Activated T-cell treated with anti-CD3 and anti-CD28 coated beads, Interleukin-2, amount 50 U/mL, for 24 hours (primary cell): ENCODE measurements at regions not wholly inside any gene's neighbourhood (a gene's known extent, or its start where the extent isn't known, plus 50 kb on each side); places are given as distances from the start of the nearest gene placed in this dataset.

ENCODE experiments used
- DNase-seq: peaks from one replicate; pipeline ENCODE4 v3.0.0-alpha.2; 2020
- H3K27ac Mint-ChIP-seq: 2 replicates; pipeline ENCODE4 v1.8.0; 2020; ENCODE audit warnings: mild to moderate bottlenecking, mixed read lengths
- H3K27me3 Mint-ChIP-seq: 2 replicates; pipeline ENCODE4 v1.8.0; 2020; ENCODE audit warnings: mixed read lengths
- H3K36me3 Mint-ChIP-seq: 2 replicates; pipeline ENCODE4 v1.8.0; 2020; ENCODE audit warnings: low read depth, mixed read lengths
- H3K4me1 Mint-ChIP-seq: 2 replicates; pipeline ENCODE4 v1.8.0; 2020; ENCODE audit warnings: low read depth, mixed read lengths
- H3K4me3 Mint-ChIP-seq: 2 replicates; pipeline ENCODE4 v1.8.0; 2020; ENCODE audit warnings: mild to moderate bottlenecking, moderate library complexity, mixed read lengths
- H3K9me3 Mint-ChIP-seq: 2 replicates; pipeline ENCODE4 v1.8.0; 2020; ENCODE audit warnings: mixed read lengths

DNA sequence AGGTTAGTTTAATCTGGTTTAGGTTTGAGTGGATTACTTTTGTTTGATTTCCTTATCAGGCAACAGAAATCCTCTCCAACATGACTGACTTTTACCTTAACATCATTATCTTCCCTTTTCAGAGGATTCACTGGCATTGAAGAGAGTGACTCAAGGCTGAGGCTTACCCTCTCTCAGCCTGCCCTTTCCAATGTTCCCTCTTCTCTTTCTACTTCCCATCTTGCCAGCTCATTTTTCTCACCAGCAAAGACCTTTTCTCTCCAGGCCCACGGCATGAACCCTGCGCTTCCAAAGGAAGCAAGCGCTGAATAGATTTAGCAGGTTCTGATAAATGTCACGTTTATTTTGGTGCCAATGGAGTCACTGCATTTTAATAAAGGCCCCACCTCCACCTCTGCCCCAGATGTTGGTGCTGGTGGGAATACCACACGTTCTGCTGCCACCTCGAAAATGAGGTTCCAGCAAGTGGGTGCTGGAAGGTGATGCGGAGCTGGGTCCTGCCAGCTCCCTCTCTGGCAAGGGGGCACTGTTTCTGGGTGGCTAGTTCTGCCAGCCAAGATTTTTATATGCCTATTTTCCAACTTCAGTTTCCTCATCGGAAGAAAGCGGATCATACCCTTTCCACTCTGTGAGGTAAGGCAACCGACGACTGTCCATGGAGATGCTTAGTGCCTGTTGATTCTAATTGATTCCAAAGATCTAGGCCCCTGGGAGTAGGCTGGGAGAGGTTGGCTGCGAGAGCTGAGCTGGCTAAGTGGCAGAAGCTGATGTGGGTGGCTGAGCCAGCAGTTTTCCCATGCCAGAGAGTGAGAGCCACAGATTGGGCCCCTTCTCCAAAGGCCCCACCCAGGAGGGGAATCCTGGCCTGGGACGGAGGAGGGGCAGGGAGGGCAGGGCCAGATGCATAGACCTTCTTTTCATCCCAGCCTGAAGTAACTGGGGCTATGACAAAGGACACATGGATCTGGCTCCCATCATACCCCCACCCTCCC, 87.7 kb upstream of the MAFB start:
- H3K27ac Mint-ChIP-seq: no peak overlapping the region
- peaks cover 4% of the 10 kb centered on the region for H3K27me3 Mint-ChIP-seq
- no peaks in the 10 kb centered on the region for H3K9me3 Mint-ChIP-seq
- H3K36me3 Mint-ChIP-seq: no peaks in the 10 kb centered on the region
- no peak for DNase-seq
- H3K4me1 Mint-ChIP-seq: peaks cover 3% of the 10 kb centered on the region
- H3K4me3 Mint-ChIP-seq: no peak overlapping the region

DNA sequence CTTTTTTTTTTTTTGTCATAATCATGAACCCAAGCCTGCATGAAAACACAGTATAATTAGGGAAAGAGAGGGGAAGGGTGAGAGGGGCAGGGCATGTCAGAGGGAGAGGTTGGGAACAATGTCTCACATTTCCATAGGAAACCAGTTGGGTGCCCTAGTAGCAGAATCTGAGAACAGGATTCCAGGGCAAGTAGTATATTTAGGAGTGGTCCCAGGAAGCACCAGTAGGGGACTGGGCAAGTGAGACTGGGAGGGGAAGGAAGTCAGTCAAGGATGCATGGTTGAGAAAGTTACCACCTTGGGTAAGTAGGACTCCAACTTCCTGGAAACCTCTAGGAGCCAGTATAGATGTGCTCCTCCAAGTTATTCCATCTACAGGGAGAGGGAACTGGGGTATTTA, 88.6 kb upstream of the MAFB start:
- Mint-ChIP-seq H3K9me3 (no peaks in the 10 kb centered on the region), H3K36me3 (no peaks in the 10 kb centered on the region), H3K27ac (no peak overlapping the region), H3K4me3 (no peak overlapping the region), H3K4me1 (peaks cover 3% of the 10 kb centered on the region), H3K27me3 (peaks cover 4% of the 10 kb centered on the region)
- no peak for DNase-seq

DNA sequence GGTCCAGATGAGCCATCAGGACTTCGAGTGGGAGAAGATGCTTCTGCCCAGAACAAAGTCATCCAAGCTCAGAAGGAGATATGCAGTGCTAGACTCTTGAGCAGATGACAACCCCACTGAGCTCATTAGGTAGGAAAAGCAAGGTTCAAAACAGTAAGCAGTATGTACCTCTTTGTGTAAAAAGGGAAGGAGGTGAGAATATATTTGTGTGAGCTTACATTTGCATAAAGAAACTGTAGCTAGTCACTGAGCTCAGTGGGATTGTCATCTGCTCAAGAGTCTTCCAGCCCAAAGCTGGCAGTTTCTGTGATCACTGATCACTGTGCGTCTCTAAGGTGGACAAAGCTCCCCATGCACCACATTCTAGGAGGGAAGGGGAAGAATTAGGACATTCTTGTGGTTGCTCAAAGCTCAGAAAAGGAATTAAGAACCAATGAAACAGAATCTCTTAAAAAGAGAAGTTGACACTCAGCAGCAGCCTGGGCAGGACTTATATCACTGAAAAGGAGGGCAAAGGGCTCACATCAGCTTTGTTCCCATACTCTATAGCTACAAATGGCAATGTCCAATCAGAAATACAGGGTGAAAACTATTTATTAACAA, 90.0 kb upstream of the MAFB start:
- Mint-ChIP-seq H3K4me3 (no peak overlapping the region), H3K4me1 (peaks cover 3% of the 10 kb centered on the region), H3K9me3 (no peaks in the 10 kb centered on the region), H3K27me3 (peaks cover 6% of the 10 kb centered on the region), H3K27ac (no peak overlapping the region), H3K36me3 (no peaks in the 10 kb centered on the region)
- no peak for DNase-seq

DNA sequence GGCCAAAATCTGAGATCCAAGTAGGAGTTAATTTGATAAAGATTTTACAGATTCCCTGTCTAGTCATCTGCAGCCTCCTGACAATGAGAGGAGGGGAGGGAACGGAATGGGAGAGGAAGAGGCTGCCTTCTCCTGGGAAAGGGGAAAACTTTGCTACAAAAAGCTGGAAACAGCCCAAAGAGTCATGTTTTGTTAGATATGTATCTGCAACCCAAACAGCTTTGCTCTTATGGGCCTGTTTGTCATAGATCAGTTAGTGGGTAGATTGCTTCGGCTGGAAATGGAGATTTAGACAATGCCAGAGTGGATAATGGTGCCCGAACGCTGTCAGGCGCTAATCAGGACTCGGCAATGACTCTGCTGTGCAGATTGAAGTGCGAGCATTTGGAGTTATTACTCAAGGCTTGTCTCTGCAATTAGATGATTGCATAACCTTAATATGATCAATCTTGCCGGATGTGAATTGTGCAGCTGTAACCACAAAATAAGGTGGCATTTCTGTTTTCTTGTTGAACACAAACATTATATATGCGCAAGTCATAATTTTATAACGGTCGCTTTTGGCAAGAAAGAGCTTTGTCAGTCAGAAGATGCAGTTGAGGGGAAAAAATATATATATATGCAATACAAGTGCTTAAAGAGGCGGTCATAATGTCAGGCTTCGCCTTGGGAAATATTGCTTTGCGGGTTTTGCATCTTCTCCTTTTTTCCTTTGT, 92.4 kb upstream of the MAFB start:
- H3K36me3 Mint-ChIP-seq: no peaks in the 10 kb centered on the region
- H3K27ac Mint-ChIP-seq: no peak overlapping the region
- peaks cover 9% of the 10 kb centered on the region for H3K27me3 Mint-ChIP-seq
- peaks cover 3% of the 10 kb centered on the region for H3K9me3 Mint-ChIP-seq
- no peak for DNase-seq
- no peak overlapping the region for H3K4me3 Mint-ChIP-seq
- no peaks in the 10 kb centered on the region for H3K4me1 Mint-ChIP-seq

DNA sequence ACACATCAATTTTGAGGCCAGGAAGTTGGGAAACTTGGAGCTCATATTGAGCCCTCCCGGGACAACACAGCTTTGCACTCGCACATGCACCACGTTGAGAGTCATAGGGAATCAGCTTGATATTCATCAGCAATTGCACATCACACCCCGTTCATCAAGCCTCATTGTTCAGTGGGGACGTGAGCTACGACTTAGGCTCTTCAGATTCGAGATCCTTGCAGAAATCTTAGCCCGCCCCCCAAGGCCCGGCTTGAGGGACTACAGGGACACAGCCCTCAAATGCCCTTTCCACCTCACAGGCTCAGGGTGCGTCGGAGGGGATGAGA, 93.0 kb upstream of the MAFB start:
- Mint-ChIP-seq H3K4me1 (no peaks in the 10 kb centered on the region), H3K27ac (no peak overlapping the region), H3K36me3 (no peaks in the 10 kb centered on the region), H3K9me3 (peaks cover 3% of the 10 kb centered on the region), H3K27me3 (peaks cover 13% of the 10 kb centered on the region), H3K4me3 (no peak overlapping the region)
- DNase-seq: no peak

DNA sequence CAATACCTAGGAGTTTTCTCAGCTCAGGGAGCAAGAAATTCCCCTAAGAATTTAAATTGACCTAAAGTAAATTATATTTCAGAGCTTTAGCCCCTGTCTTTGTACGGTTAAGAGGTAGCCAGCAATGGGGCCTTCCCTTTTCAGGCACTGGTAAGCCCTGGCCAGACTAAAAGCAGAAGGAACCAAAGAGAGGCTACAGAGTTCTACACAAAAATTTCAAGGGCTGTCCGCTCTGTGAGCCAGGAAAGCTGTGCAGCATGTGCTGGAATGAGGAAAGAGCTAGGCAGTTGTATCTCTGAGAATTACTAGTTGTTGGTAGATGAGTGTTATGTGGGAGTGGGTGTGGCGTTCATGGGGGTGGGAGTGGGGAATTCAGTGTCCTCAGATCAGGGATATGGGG, 96.3 kb upstream of the MAFB start:
- Mint-ChIP-seq H3K4me3 (no peak overlapping the region), H3K4me1 (no peaks in the 10 kb centered on the region), H3K27ac (no peak overlapping the region)

DNA sequence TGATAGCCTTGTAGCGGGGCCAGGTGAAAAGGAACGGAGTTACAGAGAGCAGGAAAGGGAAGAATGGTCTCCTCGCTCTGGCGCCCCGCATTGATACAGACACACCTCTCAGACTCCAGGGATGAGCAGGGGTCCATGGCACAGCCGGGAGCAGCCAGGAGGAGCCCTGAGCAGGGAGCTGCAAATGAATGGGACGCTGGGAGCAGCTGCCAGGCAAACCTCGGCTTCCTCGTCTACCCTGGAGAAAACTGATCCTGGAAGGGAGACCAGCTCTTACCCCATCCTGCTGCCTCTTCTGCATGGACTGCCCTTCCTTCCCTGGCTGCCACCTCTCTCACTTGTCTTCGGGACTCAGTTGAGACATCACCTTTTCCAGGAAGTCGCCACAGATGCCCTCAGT, 97.3 kb upstream of the MAFB start:
- Mint-ChIP-seq H3K27ac (no peak overlapping the region), H3K4me1 (no peaks in the 10 kb centered on the region), H3K36me3 (no peaks in the 10 kb centered on the region), H3K4me3 (no peak overlapping the region), H3K9me3 (peaks cover 3% of the 10 kb centered on the region), H3K27me3 (peaks cover 9% of the 10 kb centered on the region)
- no peak for DNase-seq

More for the DNA sequence above, 96.3 kb upstream of the MAFB start:
- peaks cover 9% of the 10 kb centered on the region for H3K27me3 Mint-ChIP-seq
- peaks cover 3% of the 10 kb centered on the region for H3K9me3 Mint-ChIP-seq
- DNase-seq: no peak
- no peaks in the 10 kb centered on the region for H3K36me3 Mint-ChIP-seq

DNA sequence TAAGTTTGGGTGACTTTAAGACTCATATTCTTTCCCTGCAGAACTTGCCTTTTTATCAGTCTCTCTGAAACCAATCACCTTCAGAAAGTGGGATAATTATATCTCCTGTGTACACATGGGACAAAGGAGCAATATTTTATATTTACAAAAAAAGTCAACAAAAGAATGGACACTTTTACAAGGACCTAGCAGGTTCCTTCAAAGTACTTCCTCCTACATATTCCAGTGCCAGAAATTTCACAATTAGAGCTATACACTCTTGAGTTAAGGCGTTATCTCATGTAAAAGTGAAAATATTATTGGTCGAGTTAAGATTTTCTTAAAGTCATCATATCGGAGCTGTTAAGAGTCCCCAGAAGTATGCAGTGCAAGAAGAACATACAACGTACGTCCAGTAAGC, 98.9 kb upstream of the MAFB start:
- Mint-ChIP-seq H3K4me1 (no peaks in the 10 kb centered on the region), H3K27ac (no peak overlapping the region), H3K27me3 (peaks cover 9% of the 10 kb centered on the region), H3K4me3 (no peak overlapping the region), H3K36me3 (no peaks in the 10 kb centered on the region), H3K9me3 (peaks cover 3% of the 10 kb centered on the region)
- no peak for DNase-seq

DNA sequence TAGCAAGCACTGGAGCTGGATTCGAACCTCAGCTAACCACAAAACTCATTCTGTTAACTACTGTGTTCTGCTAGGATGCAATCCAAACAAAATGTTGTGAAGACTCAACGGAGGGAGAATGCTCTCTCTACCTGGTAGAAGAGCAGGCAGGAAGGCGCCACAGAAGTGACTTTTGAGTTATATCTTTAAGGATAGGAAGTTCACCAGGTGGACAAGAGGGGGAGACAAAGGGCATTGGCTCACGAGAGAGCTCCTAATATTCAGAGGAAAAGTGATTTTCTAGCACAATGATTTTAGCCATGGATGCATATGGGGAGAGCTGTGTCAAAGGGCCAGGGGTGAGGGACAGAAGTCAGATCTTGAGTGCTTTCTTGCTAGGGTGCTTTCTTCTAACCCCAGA, 108.4 kb upstream of the MAFB start:
- Mint-ChIP-seq H3K27ac (no peak overlapping the region), H3K4me1 (no peaks in the 10 kb centered on the region), H3K4me3 (no peak overlapping the region), H3K9me3 (no peaks in the 10 kb centered on the region), H3K36me3 (no peaks in the 10 kb centered on the region), H3K27me3 (peaks cover 9% of the 10 kb centered on the region)
- no peak for DNase-seq

DNA sequence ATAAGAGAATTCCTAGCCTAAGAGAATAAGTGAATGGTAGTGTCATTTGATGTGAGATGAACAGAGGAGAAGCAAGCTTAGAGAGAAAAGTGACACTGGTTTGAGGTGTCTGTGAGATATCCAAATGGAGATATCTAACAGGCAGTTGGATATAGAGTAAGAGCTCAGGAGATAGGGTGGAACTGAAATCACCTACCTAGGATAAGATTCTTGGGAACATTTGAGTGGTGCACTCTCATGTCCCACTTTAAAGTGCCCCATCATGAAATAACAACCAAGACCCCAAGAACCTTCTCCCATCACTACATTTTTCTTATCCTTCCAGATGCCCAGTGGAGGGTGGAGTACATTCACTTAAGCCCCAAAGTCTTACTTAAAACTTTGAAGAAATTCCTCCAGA, 109.0 kb upstream of the MAFB start:
- DNase-seq: no peak
- Mint-ChIP-seq H3K4me1 (no peaks in the 10 kb centered on the region), H3K27me3 (peaks cover 9% of the 10 kb centered on the region), H3K27ac (no peak overlapping the region), H3K4me3 (no peak overlapping the region), H3K9me3 (no peaks in the 10 kb centered on the region), H3K36me3 (no peaks in the 10 kb centered on the region)

DNA sequence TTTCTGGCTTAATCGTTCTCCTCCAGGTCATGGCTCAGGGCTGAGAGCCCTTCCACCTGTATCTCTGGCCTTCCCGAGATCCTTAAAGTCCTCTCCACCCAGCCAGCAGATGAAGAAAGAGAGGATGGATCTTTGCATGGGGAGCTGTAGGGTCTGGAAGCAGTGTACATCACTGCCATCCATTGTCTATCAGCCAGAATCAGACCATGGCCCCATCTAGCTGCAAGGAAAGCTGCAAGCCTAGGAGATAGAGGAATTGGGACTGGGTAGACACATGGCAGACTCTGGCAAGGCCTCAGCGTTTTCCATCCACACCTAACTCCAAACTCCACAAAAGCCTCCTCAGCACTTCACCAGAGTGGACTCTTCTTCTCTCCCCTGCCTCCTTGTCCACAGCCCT, 113.8 kb upstream of the MAFB start:
- Mint-ChIP-seq H3K36me3 (no peaks in the 10 kb centered on the region), H3K4me1 (no peaks in the 10 kb centered on the region), H3K27me3 (peaks cover 11% of the 10 kb centered on the region), H3K4me3 (no peak overlapping the region), H3K9me3 (no peaks in the 10 kb centered on the region), H3K27ac (no peak overlapping the region)
- DNase-seq: no peak

DNA sequence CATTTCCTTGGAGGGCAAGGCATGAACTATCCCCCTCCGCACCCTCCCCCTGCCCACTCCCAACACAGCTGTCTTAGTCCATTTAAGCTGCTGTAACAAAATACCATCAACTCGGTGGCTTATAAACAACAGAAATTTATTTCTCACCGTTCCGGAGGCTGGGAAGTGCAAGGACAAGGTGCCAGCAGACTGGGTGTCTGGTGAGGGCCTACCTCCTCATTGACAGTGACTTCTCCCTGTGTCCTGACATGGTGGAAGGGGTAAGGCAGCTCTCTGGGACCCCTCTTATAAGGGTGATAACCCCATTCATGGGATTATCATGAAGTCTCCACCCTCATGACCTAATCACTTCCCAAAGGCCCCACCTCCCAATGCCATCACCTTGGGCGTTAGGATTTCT, 114.3 kb upstream of the MAFB start:
- no peak for DNase-seq
- no peak overlapping the region for H3K27ac Mint-ChIP-seq
- H3K36me3 Mint-ChIP-seq: no peaks in the 10 kb centered on the region
- H3K4me1 Mint-ChIP-seq: no peaks in the 10 kb centered on the region
- no peaks in the 10 kb centered on the region for H3K9me3 Mint-ChIP-seq
- H3K27me3 Mint-ChIP-seq: peaks cover 11% of the 10 kb centered on the region
- no peak overlapping the region for H3K4me3 Mint-ChIP-seq

DNA sequence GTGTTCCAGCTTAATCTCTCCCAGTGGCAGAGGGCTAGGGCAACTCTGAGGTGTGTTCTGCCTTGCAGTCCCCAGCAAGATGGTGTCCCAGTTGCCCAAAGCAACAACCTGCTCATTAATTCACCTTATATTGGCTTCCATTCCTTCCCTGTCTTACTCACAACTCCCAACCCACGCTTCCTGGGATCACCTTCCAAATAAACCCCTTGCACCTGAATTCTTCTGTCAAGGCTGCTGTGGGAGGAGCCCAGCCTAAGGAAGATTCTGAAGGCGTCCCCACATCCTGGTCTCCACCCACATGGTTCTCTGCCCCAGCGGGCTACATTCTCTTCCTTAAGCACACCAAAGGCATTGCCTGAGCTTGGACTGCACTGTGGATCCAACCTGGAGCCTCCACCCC, 116.6 kb upstream of the MAFB start:
- Mint-ChIP-seq H3K27ac (no peak overlapping the region), H3K4me1 (no peaks in the 10 kb centered on the region), H3K9me3 (no peaks in the 10 kb centered on the region), H3K27me3 (peaks cover 11% of the 10 kb centered on the region), H3K36me3 (no peaks in the 10 kb centered on the region), H3K4me3 (no peak overlapping the region)
- no peak for DNase-seq

DNA sequence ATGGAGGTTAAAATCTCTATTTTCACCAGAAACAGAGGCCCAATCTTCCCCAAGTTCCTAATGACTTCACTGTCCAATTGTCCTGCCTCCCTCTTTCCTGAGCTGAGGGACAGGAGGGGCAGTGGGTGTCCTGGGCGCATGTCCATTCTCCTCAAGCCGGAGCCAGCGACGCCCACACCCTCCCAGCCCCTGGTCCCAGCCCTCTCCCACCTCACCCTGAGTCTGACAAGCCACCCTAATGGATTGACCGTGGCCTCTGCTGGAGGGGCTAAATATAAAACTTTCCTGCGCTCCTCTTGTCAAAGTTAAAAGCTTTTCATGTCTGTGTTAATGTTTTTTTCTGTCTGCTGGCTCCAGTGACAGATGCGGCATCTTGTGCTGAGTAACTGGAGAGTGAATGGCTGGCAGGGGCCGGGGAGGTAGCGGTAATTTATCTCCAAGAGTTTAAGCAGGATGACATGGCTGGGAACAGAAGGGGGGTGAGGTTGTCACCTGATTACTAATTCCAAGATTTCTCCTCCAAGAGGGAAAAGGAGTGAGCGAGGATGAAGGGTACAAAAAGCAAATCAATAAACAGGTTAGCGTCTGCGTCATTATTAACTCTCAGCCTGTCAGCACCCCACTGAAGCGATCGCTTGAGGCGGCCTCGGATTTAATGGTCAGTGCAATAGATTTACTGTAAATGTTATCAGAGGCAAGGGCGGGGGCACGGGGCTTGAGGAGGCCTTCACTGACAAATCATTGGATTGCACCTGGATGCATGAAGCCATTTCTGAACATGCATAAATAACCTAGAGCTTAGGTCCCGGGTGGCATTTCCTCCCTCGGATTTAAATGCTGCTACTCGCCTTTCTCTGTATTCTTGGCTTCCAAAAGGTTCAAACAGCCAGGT, 118.1 kb upstream of the MAFB start:
- Mint-ChIP-seq H3K27me3 (peaks cover 11% of the 10 kb centered on the region), H3K4me1 (no peaks in the 10 kb centered on the region), H3K27ac (no peak overlapping the region), H3K36me3 (no peaks in the 10 kb centered on the region), H3K9me3 (no peaks in the 10 kb centered on the region), H3K4me3 (no peak overlapping the region)
- no peak for DNase-seq
